Thyroid gland (tissue), 4 donors: ENCODE measurements at regions not wholly inside any gene's neighbourhood (a gene's known extent, or its start where the extent isn't known, plus 50 kb on each side); places are given as distances from the start of the nearest gene placed in this dataset.

Experiments
- POLR2A ChIP-seq, 2 donors: fragments of 450-650 bp; IDR thresholded peaks; one replicate each; pipeline ENCODE4 v1.6.1; 2017; ENCODE audit warnings: antibody characterized with exemption in 2 of 2, mild to moderate bottlenecking in 2 of 2, moderate library complexity in 1 of 2
- TF ChIP-seq, protein P1 (sequence below), 6 experiments: fragments of 200-600 bp in 3 of 6; fragments of 450-650 bp in 3 of 6; sonication (generic) in 3 of 6; IDR thresholded peaks; one replicate each; pipeline ENCODE4 v1.5.1; 2016 to 2019; ENCODE audit warnings: antibody characterized with exemption in 6 of 6, mild to moderate bottlenecking in 2 of 6, inconsistent platforms in 1 of 6, moderate library complexity in 1 of 6

DNA sequence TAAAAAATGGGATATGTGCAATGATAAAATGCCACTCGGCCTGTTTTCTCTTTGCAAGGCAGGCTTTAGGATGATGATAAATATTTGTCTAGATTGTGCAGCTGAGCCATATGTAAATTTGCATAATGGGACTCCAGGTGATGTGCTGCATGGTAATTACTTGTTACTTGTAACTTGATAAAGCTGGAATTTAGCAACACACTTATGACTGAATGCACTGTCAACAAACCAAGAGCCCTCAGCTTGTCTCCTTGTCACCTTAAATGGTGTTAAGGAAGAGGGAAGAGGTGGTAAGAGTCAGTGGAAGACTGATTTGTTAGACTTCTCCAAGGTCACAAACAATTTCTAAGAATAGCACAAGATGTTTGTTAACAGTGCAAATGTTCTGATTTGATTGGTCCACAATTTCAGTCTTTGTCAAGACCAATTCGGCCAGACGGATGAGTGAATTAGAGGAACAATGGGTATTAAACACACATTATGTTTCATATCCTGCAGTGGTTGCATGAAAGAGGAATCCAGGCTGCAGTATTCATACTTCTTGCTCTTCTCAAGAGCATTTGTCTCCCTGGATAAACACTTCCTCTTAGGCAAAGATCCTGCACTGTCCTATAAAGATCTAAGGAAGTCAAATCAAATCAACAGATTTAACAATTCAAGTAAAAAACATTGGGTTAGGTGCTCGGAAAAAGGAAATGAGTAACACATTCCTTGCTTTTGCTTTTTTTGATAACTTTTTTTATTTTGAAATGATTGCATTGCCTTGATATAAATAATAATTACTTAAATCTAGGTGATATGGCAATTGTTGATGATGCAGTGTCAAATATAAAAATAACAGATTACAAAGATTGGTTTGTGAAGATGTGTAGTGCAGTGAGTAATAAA, 448.3 kb upstream of the DDI1 start:
- TF ChIP-seq, protein P1, sequence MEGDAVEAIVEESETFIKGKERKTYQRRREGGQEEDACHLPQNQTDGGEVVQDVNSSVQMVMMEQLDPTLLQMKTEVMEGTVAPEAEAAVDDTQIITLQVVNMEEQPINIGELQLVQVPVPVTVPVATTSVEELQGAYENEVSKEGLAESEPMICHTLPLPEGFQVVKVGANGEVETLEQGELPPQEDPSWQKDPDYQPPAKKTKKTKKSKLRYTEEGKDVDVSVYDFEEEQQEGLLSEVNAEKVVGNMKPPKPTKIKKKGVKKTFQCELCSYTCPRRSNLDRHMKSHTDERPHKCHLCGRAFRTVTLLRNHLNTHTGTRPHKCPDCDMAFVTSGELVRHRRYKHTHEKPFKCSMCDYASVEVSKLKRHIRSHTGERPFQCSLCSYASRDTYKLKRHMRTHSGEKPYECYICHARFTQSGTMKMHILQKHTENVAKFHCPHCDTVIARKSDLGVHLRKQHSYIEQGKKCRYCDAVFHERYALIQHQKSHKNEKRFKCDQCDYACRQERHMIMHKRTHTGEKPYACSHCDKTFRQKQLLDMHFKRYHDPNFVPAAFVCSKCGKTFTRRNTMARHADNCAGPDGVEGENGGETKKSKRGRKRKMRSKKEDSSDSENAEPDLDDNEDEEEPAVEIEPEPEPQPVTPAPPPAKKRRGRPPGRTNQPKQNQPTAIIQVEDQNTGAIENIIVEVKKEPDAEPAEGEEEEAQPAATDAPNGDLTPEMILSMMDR (IDR thresholded peaks at IDR 0.05): no peak
- TF ChIP-seq POLR2A (IDR thresholded peaks at IDR 0.05): no peak
